H9 (cell line): ENCODE measurements at regions not wholly inside any gene's neighbourhood (a gene's known extent, or its start where the extent isn't known, plus 50 kb on each side); places are given as distances from the start of the nearest gene placed in this dataset.

Experiments used
- DNase-seq: peaks from one replicate; pipeline ENCODE4 v3.0.0-alpha.2; 2017
- H2AFZ ChIP-seq: one replicate; pipeline ENCODE4 v1.6.1; 2013; ENCODE audit warnings: mild to moderate bottlenecking, low read length, control low read depth, moderate library complexity
- H2AK5ac ChIP-seq: 2 replicates; pipeline ENCODE4 v1.6.1; 2013; ENCODE audit warnings: low read length, control low read depth, mixed read lengths; ENCODE audit not compliant: insufficient read length
- H2BK120ac ChIP-seq: one replicate; pipeline ENCODE4 v1.6.1; 2013; ENCODE audit warnings: low read depth, mild to moderate bottlenecking, low read length, control low read depth, inconsistent platforms; ENCODE audit not compliant: poor library complexity, severe bottlenecking
- H2BK12ac ChIP-seq: 2 replicates; pipeline ENCODE4 v1.6.1; 2013; ENCODE audit warnings: low read length, control low read depth, mixed read lengths, low read depth; ENCODE audit not compliant: insufficient read length
- H2BK15ac ChIP-seq: 2 replicates; pipeline ENCODE4 v1.6.1; 2013; ENCODE audit warnings: low read depth, low read length, control low read depth
- H2BK20ac ChIP-seq: one replicate; pipeline ENCODE4 v1.6.1; 2013; ENCODE audit warnings: low read depth, mild to moderate bottlenecking, low read length, control low read depth, inconsistent platforms; ENCODE audit not compliant: poor library complexity, severe bottlenecking
- H2BK5ac ChIP-seq: 2 replicates; pipeline ENCODE4 v1.6.1; 2013; ENCODE audit warnings: low read length, control low read depth, mixed read lengths; ENCODE audit not compliant: insufficient read length
- H3K14ac ChIP-seq: 2 replicates; pipeline ENCODE4 v1.6.1; 2013; ENCODE audit warnings: low read length, control low read depth; ENCODE audit not compliant: insufficient read depth
- H3K18ac ChIP-seq: 2 replicates; pipeline ENCODE4 v1.6.1; 2013; ENCODE audit warnings: low read depth, mild to moderate bottlenecking, mixed read lengths, low read length, control low read depth; ENCODE audit not compliant: insufficient read length
- H3K23ac ChIP-seq: 2 replicates; pipeline ENCODE4 v1.6.1; 2013; ENCODE audit warnings: low read length, control low read depth, mixed read lengths, low read depth; ENCODE audit not compliant: insufficient read length
- H3K23me2 ChIP-seq: 2 replicates; pipeline ENCODE4 v1.6.1; 2013; ENCODE audit warnings: low read depth, mild to moderate bottlenecking, mixed read lengths, low read length, control low read depth; ENCODE audit not compliant: insufficient read length, poor library complexity, severe bottlenecking
- H3K27ac ChIP-seq: 2 replicates; pipeline ENCODE4 v1.5.1; 2013; ENCODE audit warnings: low read length, control low read depth, mixed read lengths, low read depth; ENCODE audit not compliant: insufficient read length
- H3K27me3 ChIP-seq: 2 replicates; pipeline ENCODE4 v1.6.1; 2013; ENCODE audit warnings: low read length, control low read depth, inconsistent platforms; ENCODE audit not compliant: insufficient read depth
- H3K4ac ChIP-seq: 2 replicates; pipeline ENCODE4 v1.6.1; 2013; ENCODE audit warnings: low read depth, mild to moderate bottlenecking, control low read depth, inconsistent platforms, low read length, moderate library complexity
- H3K4me1 ChIP-seq: 2 replicates; pipeline ENCODE4 v1.6.1; 2013; ENCODE audit warnings: low read length, control low read depth, inconsistent platforms; ENCODE audit not compliant: insufficient read depth
- H3K4me2 ChIP-seq: 2 replicates; pipeline ENCODE4 v1.6.1; 2013; ENCODE audit warnings: low read length, control low read depth, mixed read lengths; ENCODE audit not compliant: insufficient read length, insufficient read depth
- H3K56ac ChIP-seq: 2 replicates; pipeline ENCODE4 v1.6.1; 2013; ENCODE audit warnings: low read depth, mild to moderate bottlenecking, mixed read lengths, low read length, control low read depth; ENCODE audit not compliant: insufficient read length
- H3K79me1 ChIP-seq: 2 replicates; pipeline ENCODE4 v1.6.1; 2013; ENCODE audit warnings: low read depth, mild to moderate bottlenecking, moderate library complexity, low read length, control low read depth, inconsistent platforms; ENCODE audit not compliant: insufficient read depth, poor library complexity, severe bottlenecking
- H3K79me2 ChIP-seq: 2 replicates; pipeline ENCODE4 v1.6.1; 2013; ENCODE audit warnings: low read length, control low read depth, inconsistent platforms; ENCODE audit not compliant: insufficient read depth
- H3K9ac ChIP-seq: 2 replicates; pipeline ENCODE4 v1.6.1; 2013; ENCODE audit warnings: low read length, control low read depth, mixed read lengths; ENCODE audit not compliant: insufficient read length; ENCODE audit errors: extremely low read depth
- H3K9me3 ChIP-seq: one replicate; pipeline ENCODE4 v1.6.1; 2013; ENCODE audit warnings: low read depth, low read length, inconsistent platforms; ENCODE audit not compliant: control insufficient read depth
- H3T11ph ChIP-seq: one replicate; pipeline ENCODE4 v1.6.1; 2013; ENCODE audit warnings: mild to moderate bottlenecking, low read length, control low read depth, inconsistent platforms
- H4K20me1 ChIP-seq: one replicate; pipeline ENCODE4 v1.6.1; 2013; ENCODE audit not compliant: control insufficient read depth, insufficient read length, insufficient read depth
- H4K5ac ChIP-seq: 2 replicates; pipeline ENCODE4 v1.6.1; 2013; ENCODE audit warnings: low read depth, mild to moderate bottlenecking, mixed read lengths, low read length, control low read depth; ENCODE audit not compliant: insufficient read length
- H4K8ac ChIP-seq: replicated peaks from 2 replicates; pipeline ENCODE4 v1.6.1; 2013; ENCODE audit warnings: low read length, control low read depth, mixed read lengths, low read depth; ENCODE audit not compliant: insufficient read length
- H4K91ac ChIP-seq: 2 replicates; pipeline ENCODE4 v1.6.1; 2013; ENCODE audit warnings: low read depth, mild to moderate bottlenecking, moderate library complexity, mixed read lengths, low read length, control low read depth; ENCODE audit not compliant: insufficient read length
- H3K27ac Mint-ChIP-seq, 3 experiments: 2 replicates in 2 of 3; 3 replicates in 1 of 3; pipeline ENCODE4 v1.8.0; 2020 to 2021; ENCODE audit warnings: mixed read lengths in 3 of 3, mild to moderate bottlenecking in 1 of 3, moderate library complexity in 1 of 3
- H3K27me3 Mint-ChIP-seq: 2 replicates; pipeline ENCODE4 v1.8.0; 2021; ENCODE audit warnings: low read depth, mild to moderate bottlenecking, moderate library complexity, mixed read lengths
- H3K36me3 Mint-ChIP-seq, 3 experiments: 2 replicates in 2 of 3; 3 replicates in 1 of 3; pipeline ENCODE4 v1.8.0; 2020 to 2021; ENCODE audit warnings: low read depth in 3 of 3, mixed read lengths in 3 of 3; ENCODE audit not compliant: insufficient read depth in 1 of 3
- H3K4me1 Mint-ChIP-seq, 2 experiments: 2 replicates each; pipeline ENCODE4 v1.8.0; 2020; ENCODE audit warnings: mixed read lengths in 2 of 2
- H3K4me3 Mint-ChIP-seq, 2 experiments: 2 replicates in 1 of 2; 3 replicates in 1 of 2; pipeline ENCODE4 v1.8.0; 2020 to 2021; ENCODE audit warnings: mild to moderate bottlenecking in 2 of 2, mixed read lengths in 2 of 2, moderate library complexity in 1 of 2
- H3K9me3 Mint-ChIP-seq, 2 experiments: 2 replicates in 1 of 2; 3 replicates in 1 of 2; pipeline ENCODE4 v1.8.0; 2020; ENCODE audit warnings: mild to moderate bottlenecking in 2 of 2, mixed read lengths in 2 of 2, moderate library complexity in 1 of 2
- WGBS: extraction: QIAGEN DNeasy Blood & Tissue Kit; methylation state at CpG from one replicate; pipeline ENCODE4 v1.1.7; 2013; ENCODE audit warnings: missing lambda C conversion rate, low lambda C conversion rate, mixed read lengths; ENCODE audit not compliant: insufficient read length; ENCODE audit errors: extremely low coverage; 5-methylcytosine and 5-hydroxymethylcytosine counted together
- TF ChIP-seq, protein P1 (sequence below): fragments of 200-600 bp; sonication (generic); conservative IDR thresholded peaks from 3 replicates; pipeline ENCODE4 v1.8.0; 2021; ENCODE audit warnings: antibody characterized with exemption, mild to moderate bottlenecking

GRCh38 chr13:74533226-74533625 is 399.0 kb upstream of the KLF12 start:
- Histone ChIP-seq H3K4me2 (no peak overlapping the region), H3K18ac (no peak overlapping the region), H2AK5ac (no peak overlapping the region), H3K23me2 (no peaks in the 10 kb centered on the region), H3K79me2 (no peaks in the 10 kb centered on the region), H4K91ac (no peak overlapping the region), H3K27me3 (no peaks in the 10 kb centered on the region), H2BK5ac (no peak overlapping the region), H2BK12ac (no peak overlapping the region), H2BK120ac (no peak overlapping the region), H3K9ac (no peak overlapping the region), H3K4me1 (no peaks in the 10 kb centered on the region), H3K79me1 (no peaks in the 10 kb centered on the region), H3K27ac (no peak overlapping the region), H2BK15ac (no peak overlapping the region), H4K5ac (no peak overlapping the region), H3T11ph (no peak overlapping the region), H3K9me3 (no peaks in the 10 kb centered on the region), H3K23ac (no peak overlapping the region), H4K8ac (no peak overlapping the region), H2BK20ac (no peak overlapping the region), H4K20me1 (no peaks in the 10 kb centered on the region), H2AFZ (no peak overlapping the region), H3K14ac (no peak overlapping the region), H3K56ac (no peak overlapping the region), H3K4ac (no peak overlapping the region)
- no CpG with 5 or more reads among the region's 2 CpGs for WGBS
- Mint-ChIP-seq H3K9me3 (no peaks in the 10 kb centered on the region), H3K27ac (no peak overlapping the region), H3K36me3 (no peaks in the 10 kb centered on the region), H3K27me3 (no peaks in the 10 kb centered on the region), H3K4me3 (no peak overlapping the region), H3K4me1 (peaks cover 8 to 10% of the 10 kb centered on the region in 2 experiments)
- DNase-seq: no peak
- TF ChIP-seq, protein P1, sequence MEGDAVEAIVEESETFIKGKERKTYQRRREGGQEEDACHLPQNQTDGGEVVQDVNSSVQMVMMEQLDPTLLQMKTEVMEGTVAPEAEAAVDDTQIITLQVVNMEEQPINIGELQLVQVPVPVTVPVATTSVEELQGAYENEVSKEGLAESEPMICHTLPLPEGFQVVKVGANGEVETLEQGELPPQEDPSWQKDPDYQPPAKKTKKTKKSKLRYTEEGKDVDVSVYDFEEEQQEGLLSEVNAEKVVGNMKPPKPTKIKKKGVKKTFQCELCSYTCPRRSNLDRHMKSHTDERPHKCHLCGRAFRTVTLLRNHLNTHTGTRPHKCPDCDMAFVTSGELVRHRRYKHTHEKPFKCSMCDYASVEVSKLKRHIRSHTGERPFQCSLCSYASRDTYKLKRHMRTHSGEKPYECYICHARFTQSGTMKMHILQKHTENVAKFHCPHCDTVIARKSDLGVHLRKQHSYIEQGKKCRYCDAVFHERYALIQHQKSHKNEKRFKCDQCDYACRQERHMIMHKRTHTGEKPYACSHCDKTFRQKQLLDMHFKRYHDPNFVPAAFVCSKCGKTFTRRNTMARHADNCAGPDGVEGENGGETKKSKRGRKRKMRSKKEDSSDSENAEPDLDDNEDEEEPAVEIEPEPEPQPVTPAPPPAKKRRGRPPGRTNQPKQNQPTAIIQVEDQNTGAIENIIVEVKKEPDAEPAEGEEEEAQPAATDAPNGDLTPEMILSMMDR: no peak
